ENCODE measurements at regions not wholly inside any gene's neighbourhood (a gene's known extent, or its start where the extent isn't known, plus 50 kb on each side); places are given as distances from the start of the nearest gene placed in this dataset.

DNA sequence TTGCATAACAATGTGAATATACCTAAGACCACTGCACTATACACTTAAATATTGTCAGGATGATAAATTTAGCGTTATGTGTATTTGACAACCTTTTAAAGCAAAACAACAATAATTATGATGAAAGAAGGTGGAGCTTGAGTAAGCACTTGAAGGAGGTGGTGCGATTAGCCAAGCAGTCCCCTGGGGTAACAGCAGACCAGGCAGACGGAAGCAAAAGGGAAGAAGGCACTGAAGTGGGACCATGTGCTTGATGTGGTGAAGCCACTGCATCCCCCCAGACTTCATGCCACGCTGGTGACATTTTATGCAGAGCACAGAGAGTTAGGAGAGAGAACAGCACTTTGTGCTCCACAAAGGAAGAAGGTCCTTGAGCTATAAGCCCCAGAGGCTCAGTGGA, 58.3 kb upstream of the ZNF507 start:
- DNase-seq (ENCODE audit: low read depth in 2 of 2): no peak

GRCh38 chr19:32287811-32288227, 57.6 kb upstream of the ZNF507 start:
- peak; percentile 4 to 45 for DNase-seq (ENCODE audit: low read depth in 2 of 2)

- no peak for DNase-seq (ENCODE audit: low read depth in 2 of 2)
Measured at GRCh38 chr19:32289566-32290210, 55.7 kb upstream of the ZNF507 start.

GRCh38 chr19:32291876-32292275, 53.5 kb upstream of the ZNF507 start:
- DNase-seq (ENCODE audit: low read depth in 2 of 2): no peak

DNA sequence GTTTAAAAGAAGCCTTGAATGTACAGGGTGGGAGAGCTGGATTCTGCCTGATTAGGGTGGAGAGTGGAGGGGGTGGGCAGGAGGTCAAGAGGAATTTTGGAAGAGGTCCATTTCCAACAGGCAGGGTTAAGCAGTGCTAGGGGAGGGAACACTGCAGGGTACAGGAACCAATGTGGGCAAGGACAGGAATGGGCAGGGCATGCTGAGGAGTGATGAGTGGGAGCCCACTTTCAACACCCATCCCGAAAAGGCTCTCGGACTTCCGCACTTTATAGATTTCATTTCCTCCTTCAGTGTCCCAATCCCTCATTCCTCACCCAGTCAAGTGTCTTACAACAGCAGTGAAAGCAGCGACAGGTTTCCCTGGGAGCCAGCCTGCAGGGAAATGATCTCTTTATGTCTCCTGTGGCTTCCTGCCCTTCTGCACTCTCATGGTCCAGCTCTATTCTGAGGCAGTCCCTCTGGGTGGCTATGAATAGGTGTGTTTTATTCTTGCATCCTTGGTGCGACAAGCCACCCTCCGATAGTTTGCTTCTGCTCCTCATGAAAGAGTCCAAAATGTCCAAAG, 50.5 kb upstream of the ZNF507 start:
- no peak for DNase-seq (ENCODE audit: low read depth in 2 of 2)

All from dermis microvascular lymphatic vessel endothelial cell (primary cell).